ENCODE measurements at regions not wholly inside any gene's neighbourhood (a gene's known extent, or its start where the extent isn't known, plus 50 kb on each side); places are given as distances from the start of the nearest gene placed in this dataset.
"Not testable (repeated sequence)": the region's sequence is repeated elsewhere in the genome, so short reads cannot be mapped to it uniquely, and the experiment has no call there.

- not testable (repeated sequence) for H3K36me3 ChIP-seq (ENCODE audit: control insufficient read depth, insufficient read depth, low read length); H3K4me3 ChIP-seq (ENCODE audit: low read length); H3K27ac ChIP-seq (ENCODE audit: low read length); DNase-seq; H3K4me1 ChIP-seq (ENCODE audit: control insufficient read depth, insufficient read depth, low read length); H3K27me3 ChIP-seq (ENCODE audit: control insufficient read depth, insufficient read depth, low read length); H3K9me3 ChIP-seq (replicated peaks; ENCODE audit: control insufficient read depth, low read depth, low read length)
- WGBS (ENCODE audit: insufficient coverage): 68% methylated on average over 2 of the region's 2 CpGs
Measured at GRCh38 chr7:66456431-66456830, 172.2 kb upstream of the KCTD7 start.

GRCh38 chr7:66458991-66459390, 169.7 kb upstream of the KCTD7 start:
- H3K36me3 ChIP-seq (ENCODE audit: control insufficient read depth, insufficient read depth, low read length); H3K4me3 ChIP-seq (ENCODE audit: low read length); H3K9me3 ChIP-seq (replicated peaks; ENCODE audit: control insufficient read depth, low read depth, low read length); H3K27ac ChIP-seq (ENCODE audit: low read length); H3K4me1 ChIP-seq (ENCODE audit: control insufficient read depth, insufficient read depth, low read length); DNase-seq; H3K27me3 ChIP-seq (ENCODE audit: control insufficient read depth, insufficient read depth, low read length): not testable (repeated sequence)
- 50% methylated on average over 2 of the region's 5 CpGs for WGBS (ENCODE audit: insufficient coverage)

DNA sequence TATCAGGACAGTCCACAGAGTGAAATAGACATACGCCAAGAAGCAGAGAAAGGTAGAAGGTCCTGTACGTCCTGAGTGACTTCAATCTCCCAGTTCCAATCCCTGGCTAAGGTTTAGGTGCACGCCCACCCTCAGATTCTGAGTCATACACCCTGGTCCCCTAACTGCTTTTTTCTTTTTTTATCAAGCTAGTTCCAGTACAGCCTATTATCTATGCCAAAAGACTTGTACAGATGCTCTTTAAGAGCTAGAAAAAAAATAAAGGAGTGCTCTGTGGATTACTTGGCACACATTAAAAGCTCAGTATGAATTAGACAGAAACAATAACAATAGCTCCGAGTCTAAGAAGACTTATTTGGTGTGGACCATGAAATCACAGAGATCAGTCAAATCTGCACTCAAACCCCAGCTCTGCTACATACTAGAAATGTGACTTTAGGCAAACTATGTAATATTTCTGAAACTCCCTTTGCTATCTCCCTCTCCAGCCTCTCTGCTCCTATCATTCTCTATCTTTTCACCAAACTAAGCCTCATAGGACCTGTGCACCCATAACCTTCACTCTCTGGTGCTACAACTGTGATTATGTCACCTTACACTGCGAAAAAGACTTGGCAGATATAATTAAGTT, 168.8 kb upstream of the KCTD7 start:
- H3K27ac ChIP-seq (ENCODE audit: low read length); H3K4me3 ChIP-seq (ENCODE audit: low read length); H3K36me3 ChIP-seq (ENCODE audit: control insufficient read depth, insufficient read depth, low read length); H3K27me3 ChIP-seq (ENCODE audit: control insufficient read depth, insufficient read depth, low read length); H3K9me3 ChIP-seq (replicated peaks; ENCODE audit: control insufficient read depth, low read depth, low read length); H3K4me1 ChIP-seq (ENCODE audit: control insufficient read depth, insufficient read depth, low read length): not testable (repeated sequence)
- DNase-seq: peak; percentile 16
- WGBS (ENCODE audit: insufficient coverage): no CpG with 5 or more reads among the region's 5 CpGs

DNA sequence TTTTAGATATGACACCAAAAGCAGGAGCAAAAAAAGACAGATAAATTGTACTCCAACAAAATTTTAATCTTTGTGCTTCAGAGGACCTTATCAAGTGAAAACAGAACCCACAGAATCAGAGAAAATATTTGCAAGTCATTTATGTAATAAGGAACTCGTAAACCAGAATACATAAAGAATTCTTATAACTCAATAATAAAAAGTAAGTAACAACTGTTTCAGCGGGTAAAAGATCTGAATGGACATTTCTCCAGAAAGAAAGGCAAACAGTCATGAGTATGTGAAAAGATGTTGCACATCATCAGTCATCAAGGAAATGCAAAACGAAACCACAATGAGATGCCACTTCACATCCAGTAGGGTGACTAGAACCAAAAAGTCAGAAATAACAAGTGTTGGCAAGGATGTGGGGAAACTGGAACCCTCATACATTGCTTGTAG, 167.7 kb upstream of the KCTD7 start:
- Histone ChIP-seq H3K27ac (ENCODE audit: low read length) (no peak overlapping the region), H3K4me3 (ENCODE audit: low read length) (no peak overlapping the region), H3K36me3 (ENCODE audit: control insufficient read depth, insufficient read depth, low read length) (peaks cover 5% of the 10 kb centered on the region), H3K27me3 (ENCODE audit: control insufficient read depth, insufficient read depth, low read length) (no peaks in the 10 kb centered on the region), H3K4me1 (ENCODE audit: control insufficient read depth, insufficient read depth, low read length) (no peaks in the 10 kb centered on the region), H3K9me3 (replicated peaks; ENCODE audit: control insufficient read depth, low read depth, low read length) (peaks cover 2% of the 10 kb centered on the region)
- no CpG with 5 or more reads among the region's 3 CpGs for WGBS (ENCODE audit: insufficient coverage)
- no peak for DNase-seq

DNA sequence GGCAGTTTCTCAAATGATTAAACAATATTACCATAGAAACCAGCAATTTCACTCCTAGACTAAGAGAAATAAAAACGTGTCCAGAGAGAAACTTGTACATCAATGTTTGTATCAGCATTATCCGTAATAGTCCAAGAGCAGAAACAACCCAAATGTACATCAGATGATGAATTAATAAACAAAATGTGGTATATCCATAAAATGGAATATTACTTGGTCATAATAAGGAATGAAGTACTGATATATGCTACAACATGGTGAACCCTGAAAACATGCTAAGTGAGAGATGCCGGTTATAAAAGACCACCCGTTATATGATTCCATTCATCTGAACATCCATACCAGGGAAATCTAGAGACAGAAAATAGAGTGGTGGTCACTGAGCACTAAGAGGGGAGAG, 167.3 kb upstream of the KCTD7 start:
- WGBS (ENCODE audit: insufficient coverage): no CpG with 5 or more reads among the region's 4 CpGs
- not testable (repeated sequence) for H3K27ac ChIP-seq (ENCODE audit: low read length); H3K4me1 ChIP-seq (ENCODE audit: control insufficient read depth, insufficient read depth, low read length); DNase-seq; H3K36me3 ChIP-seq (ENCODE audit: control insufficient read depth, insufficient read depth, low read length); H3K27me3 ChIP-seq (ENCODE audit: control insufficient read depth, insufficient read depth, low read length); H3K4me3 ChIP-seq (ENCODE audit: low read length); H3K9me3 ChIP-seq (replicated peaks; ENCODE audit: control insufficient read depth, low read depth, low read length)

DNA sequence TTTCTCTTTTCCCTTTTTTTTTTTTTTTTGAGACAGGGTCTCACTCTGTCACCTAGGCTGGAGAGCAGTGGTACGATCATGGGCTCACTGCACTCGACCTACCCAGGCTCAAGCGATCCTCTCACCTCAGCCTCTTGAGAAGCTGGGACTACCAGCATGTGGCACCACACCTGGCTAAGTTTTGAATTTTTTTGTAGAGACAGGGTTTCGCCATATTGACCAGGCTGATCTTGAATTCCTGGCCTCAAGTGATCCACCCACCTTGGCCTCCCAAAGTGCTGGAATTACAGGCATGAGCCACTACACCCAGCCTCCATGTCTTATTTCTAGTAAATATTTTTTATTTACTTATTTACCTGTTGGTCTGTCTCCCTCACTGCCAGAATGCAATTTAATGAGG, 165.8 kb upstream of the KCTD7 start:
- H3K9me3 ChIP-seq (replicated peaks; ENCODE audit: control insufficient read depth, low read depth, low read length); H3K4me1 ChIP-seq (ENCODE audit: control insufficient read depth, insufficient read depth, low read length); H3K36me3 ChIP-seq (ENCODE audit: control insufficient read depth, insufficient read depth, low read length); H3K27ac ChIP-seq (ENCODE audit: low read length); DNase-seq; H3K27me3 ChIP-seq (ENCODE audit: control insufficient read depth, insufficient read depth, low read length); H3K4me3 ChIP-seq (ENCODE audit: low read length): not testable (repeated sequence)
- no CpG with 5 or more reads among the region's 4 CpGs for WGBS (ENCODE audit: insufficient coverage)

- no peaks in the 10 kb centered on the region for H3K4me1 ChIP-seq (ENCODE audit: control insufficient read depth, insufficient read depth, low read length)
- no peaks in the 10 kb centered on the region for H3K27me3 ChIP-seq (ENCODE audit: control insufficient read depth, insufficient read depth, low read length)
- 80% methylated on average over 2 of the region's 6 CpGs for WGBS (ENCODE audit: insufficient coverage)
- DNase-seq: no peak
- H3K27ac ChIP-seq (ENCODE audit: low read length): no peak overlapping the region
- peaks cover 2% of the 10 kb centered on the region for H3K9me3 ChIP-seq (replicated peaks; ENCODE audit: control insufficient read depth, low read depth, low read length)
- H3K36me3 ChIP-seq (ENCODE audit: control insufficient read depth, insufficient read depth, low read length): peaks cover 5% of the 10 kb centered on the region
- no peak overlapping the region for H3K4me3 ChIP-seq (ENCODE audit: low read length)
Measured at GRCh38 chr7:66464059-66464458, 164.6 kb upstream of the KCTD7 start.

- no peak for DNase-seq
- no peak overlapping the region for H3K4me3 ChIP-seq (ENCODE audit: low read length)
- H3K9me3 ChIP-seq (replicated peaks; ENCODE audit: control insufficient read depth, low read depth, low read length): peaks cover 2% of the 10 kb centered on the region
- no peak overlapping the region for H3K27ac ChIP-seq (ENCODE audit: low read length)
- no peaks in the 10 kb centered on the region for H3K27me3 ChIP-seq (ENCODE audit: control insufficient read depth, insufficient read depth, low read length)
- no CpG with 5 or more reads among the region's 8 CpGs for WGBS (ENCODE audit: insufficient coverage)
- H3K36me3 ChIP-seq (ENCODE audit: control insufficient read depth, insufficient read depth, low read length): peaks cover 5% of the 10 kb centered on the region
- H3K4me1 ChIP-seq (ENCODE audit: control insufficient read depth, insufficient read depth, low read length): no peaks in the 10 kb centered on the region
Measured at GRCh38 chr7:66466081-66466600, 162.5 kb upstream of the KCTD7 start.

- no CpG with 5 or more reads among the region's 2 CpGs for WGBS (ENCODE audit: insufficient coverage)
- no peaks in the 10 kb centered on the region for H3K27me3 ChIP-seq (ENCODE audit: control insufficient read depth, insufficient read depth, low read length)
- no peak for DNase-seq
- H3K36me3 ChIP-seq (ENCODE audit: control insufficient read depth, insufficient read depth, low read length): peaks cover 5% of the 10 kb centered on the region
- H3K4me1 ChIP-seq (ENCODE audit: control insufficient read depth, insufficient read depth, low read length): no peaks in the 10 kb centered on the region
- H3K4me3 ChIP-seq (ENCODE audit: low read length): no peak overlapping the region
- no peak overlapping the region for H3K27ac ChIP-seq (ENCODE audit: low read length)
- no peaks in the 10 kb centered on the region for H3K9me3 ChIP-seq (replicated peaks; ENCODE audit: control insufficient read depth, low read depth, low read length)
Measured at GRCh38 chr7:66467887-66468286, 160.8 kb upstream of the KCTD7 start.

- H3K9me3 ChIP-seq (replicated peaks; ENCODE audit: control insufficient read depth, low read depth, low read length); H3K4me3 ChIP-seq (ENCODE audit: low read length); H3K4me1 ChIP-seq (ENCODE audit: control insufficient read depth, insufficient read depth, low read length); H3K27me3 ChIP-seq (ENCODE audit: control insufficient read depth, insufficient read depth, low read length); DNase-seq; H3K27ac ChIP-seq (ENCODE audit: low read length): not testable (repeated sequence)
- WGBS (ENCODE audit: insufficient coverage): no CpG with 5 or more reads among the region's 3 CpGs
- H3K36me3 ChIP-seq (ENCODE audit: control insufficient read depth, insufficient read depth, low read length): peaks cover 19% of the 10 kb centered on the region
Measured at GRCh38 chr7:66473064-66473463, 155.6 kb upstream of the KCTD7 start.

GRCh38 chr7:66474441-66474840, 154.2 kb upstream of the KCTD7 start:
- Histone ChIP-seq H3K27ac (ENCODE audit: low read length) (no peak overlapping the region), H3K9me3 (replicated peaks; ENCODE audit: control insufficient read depth, low read depth, low read length) (no peaks in the 10 kb centered on the region), H3K4me1 (ENCODE audit: control insufficient read depth, insufficient read depth, low read length) (no peaks in the 10 kb centered on the region), H3K27me3 (ENCODE audit: control insufficient read depth, insufficient read depth, low read length) (no peaks in the 10 kb centered on the region), H3K4me3 (ENCODE audit: low read length) (no peak overlapping the region), H3K36me3 (ENCODE audit: control insufficient read depth, insufficient read depth, low read length) (peaks cover 26% of the 10 kb centered on the region)
- DNase-seq: no peak
- 95% methylated on average over 38 of the region's 45 CpGs for WGBS (ENCODE audit: insufficient coverage)

Measured in muscle of leg (tissue), 3 donors.